Stimulated activated CD4-positive, alpha-beta T cell treated with anti-CD3 and anti-CD28 coated beads, Interleukin-2, amount 100 ng/mL, for 4 hours (primary cell): ENCODE measurements at regions not wholly inside any gene's neighbourhood (a gene's known extent, or its start where the extent isn't known, plus 50 kb on each side); places are given as distances from the start of the nearest gene placed in this dataset.
"Not testable (repeated sequence)": the region's sequence is repeated elsewhere in the genome, so short reads cannot be mapped to it uniquely, and the experiment has no call there.

Source experiments
- DNase-seq: peaks from one replicate; pipeline ENCODE4 v3.0.0-alpha.2; 2020; ENCODE audit warnings: low read depth

- no peak for DNase-seq
These were observed 849.7 kb downstream of the UQCRFS1 start for GRCh38 chr19:28363254-28363653.

- DNase-seq = no peak
These were observed 853.2 kb downstream of the UQCRFS1 start for GRCh38 chr19:28359431-28360414.

DNA sequence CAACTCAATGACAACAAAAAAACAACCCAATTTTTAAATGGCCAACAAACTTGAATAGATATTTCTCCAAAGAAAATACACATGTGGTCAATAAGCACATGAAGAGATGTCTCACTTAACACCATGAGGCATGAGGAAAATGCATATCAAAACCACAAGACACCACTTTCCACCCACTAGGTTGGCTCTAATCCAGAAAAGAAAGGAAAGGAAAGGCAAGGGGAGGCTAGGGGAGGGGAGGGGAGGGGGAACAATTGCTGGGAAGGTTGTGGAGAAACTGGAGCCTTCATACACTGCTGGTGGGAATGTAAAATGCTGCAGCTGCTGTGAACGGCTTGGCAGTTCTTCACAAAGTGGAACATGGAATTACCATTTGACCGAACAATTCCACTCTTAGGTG is 854.3 kb downstream of the UQCRFS1 start:
- DNase-seq = no peak

GRCh38 chr19:28351761-28352160 is 861.2 kb downstream of the UQCRFS1 start:
- no peak for DNase-seq

DNA sequence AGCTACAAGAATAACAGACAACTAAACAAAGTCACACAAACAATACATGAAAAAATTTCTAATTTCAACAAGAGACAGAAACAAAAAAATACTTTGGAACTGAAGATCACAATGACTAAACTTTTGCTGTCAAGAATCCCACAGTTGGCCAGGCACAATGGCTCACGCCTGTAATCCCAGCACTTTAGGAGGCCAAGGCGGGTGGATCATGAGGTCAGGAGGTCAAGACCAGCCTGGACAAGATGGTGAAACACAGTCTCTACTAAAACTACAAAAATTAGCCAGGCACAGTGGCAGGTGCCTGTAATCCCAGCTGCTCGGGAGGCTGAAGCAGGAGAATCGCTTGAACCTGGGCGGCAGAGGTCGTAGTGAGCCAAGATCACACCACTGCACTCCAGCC is 861.6 kb downstream of the UQCRFS1 start:
- DNase-seq = not testable (repeated sequence)

GRCh38 chr19:28350673-28351072 is 862.3 kb downstream of the UQCRFS1 start:
- DNase-seq = no peak

DNA sequence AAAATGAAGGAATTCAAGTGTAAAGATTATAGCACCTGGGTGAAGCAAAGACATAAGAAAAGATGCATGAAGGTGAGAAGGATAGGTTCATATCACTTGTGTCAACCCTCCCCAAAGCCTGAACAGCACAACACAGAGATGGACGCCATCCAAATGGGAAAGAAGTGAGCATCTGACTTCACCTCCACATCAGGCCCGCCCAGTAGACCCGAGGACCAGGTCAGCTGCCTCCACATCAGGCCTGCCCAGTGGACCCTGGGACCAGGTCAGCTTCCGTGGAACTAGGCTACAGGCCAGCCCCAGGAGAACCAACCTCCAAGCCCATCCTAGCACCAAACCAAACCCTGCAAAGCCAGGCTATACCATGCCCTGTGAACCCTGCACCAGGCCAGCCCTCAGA is 862.9 kb downstream of the UQCRFS1 start:
- DNase-seq = no peak

DNA sequence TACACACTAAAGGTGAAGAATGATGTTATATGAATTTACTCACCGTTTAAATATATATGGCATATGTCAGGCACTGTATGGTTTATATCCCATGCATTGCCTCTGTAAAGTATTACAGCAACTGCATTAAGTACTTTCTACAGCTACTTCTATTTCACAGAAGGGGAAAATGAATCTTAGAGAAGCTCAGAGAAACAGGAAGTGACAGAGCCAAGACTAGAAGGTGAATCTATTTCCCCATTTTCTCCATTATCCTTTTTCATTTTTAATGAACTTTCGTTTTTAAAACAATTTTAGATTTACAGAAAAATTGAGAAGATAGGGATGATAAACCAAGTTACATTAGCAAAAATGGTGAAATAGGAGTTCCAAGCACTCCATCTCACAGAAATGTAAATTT is 863.3 kb downstream of the UQCRFS1 start:
- DNase-seq = no peak

GRCh38 chr19:28345811-28346210 is 867.1 kb downstream of the UQCRFS1 start:
- DNase-seq = no peak

DNA sequence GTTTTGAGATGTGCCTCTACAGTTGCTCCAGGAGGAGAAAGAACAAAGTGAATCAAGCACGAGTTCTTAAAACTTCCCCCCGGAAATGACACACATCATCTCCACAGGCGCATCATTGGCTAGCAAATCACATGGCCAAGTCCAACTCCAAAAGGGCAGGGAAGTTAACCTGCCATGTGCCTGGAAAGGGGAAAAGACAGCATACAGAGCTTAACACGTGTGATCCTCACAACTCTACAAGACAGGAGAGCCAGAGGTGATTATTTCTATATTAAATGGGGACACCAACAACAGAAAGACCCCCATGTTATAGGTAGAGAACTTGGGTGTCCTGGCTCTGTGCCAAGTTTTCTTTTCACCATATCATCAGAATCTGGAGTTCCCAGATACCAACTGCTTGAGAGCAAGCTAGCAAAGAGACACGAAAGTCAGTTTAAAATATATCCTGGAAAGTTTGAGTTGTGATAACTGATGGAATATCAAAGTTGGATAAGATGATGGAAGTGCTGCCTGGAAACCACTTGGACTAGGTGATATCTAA is 871.1 kb downstream of the UQCRFS1 start:
- DNase-seq = no peak

- DNase-seq = no peak
These were observed 878.5 kb downstream of the UQCRFS1 start for GRCh38 chr19:28334419-28334818.

- no peak for DNase-seq
These were observed 879.0 kb downstream of the UQCRFS1 start for GRCh38 chr19:28333909-28334308.

- DNase-seq = no peak
These were observed 880.1 kb downstream of the UQCRFS1 start for GRCh38 chr19:28332886-28333285.

DNA sequence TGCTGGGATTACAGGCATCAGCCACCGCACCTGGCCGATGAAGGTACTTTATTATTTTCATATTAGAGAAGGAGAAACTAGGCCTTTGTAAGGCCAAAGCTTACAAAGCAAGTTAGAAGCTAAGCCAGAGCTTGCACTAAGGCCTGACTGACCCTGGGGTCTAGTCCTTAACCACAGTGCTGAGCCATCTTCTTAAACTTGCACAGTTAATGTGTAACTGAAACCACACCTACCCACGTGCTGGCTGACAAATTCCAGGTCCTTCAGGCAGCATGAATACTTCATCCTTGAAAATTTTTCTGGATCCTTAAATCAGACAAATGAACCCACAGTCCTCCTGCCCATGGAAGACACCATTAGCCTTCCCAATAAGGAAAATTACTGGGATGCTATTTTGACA is 880.6 kb downstream of the UQCRFS1 start:
- DNase-seq = no peak

DNA sequence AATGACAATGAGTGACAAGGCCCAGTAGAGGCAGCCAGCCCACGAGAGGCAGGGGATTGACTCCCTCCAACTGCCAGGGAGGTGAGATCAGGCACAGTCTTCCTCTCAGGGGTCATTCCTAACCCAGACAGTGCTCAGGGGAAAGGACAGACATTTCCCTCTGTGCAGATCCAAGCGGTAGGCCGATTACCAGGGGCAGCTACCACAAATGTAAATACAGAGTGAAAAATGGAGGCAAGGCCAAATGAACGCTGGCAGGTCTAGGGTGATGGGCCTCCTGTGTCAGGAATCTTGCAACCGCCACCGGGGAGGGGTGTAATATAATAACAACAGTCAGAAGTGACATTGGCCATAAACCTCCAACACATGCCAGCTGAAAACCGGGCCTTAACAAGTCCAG is 881.4 kb downstream of the UQCRFS1 start:
- no peak for DNase-seq

- no peak for DNase-seq
These were observed 882.1 kb downstream of the UQCRFS1 start for GRCh38 chr19:28330831-28331230.

GRCh38 chr19:28329429-28329828 is 883.5 kb downstream of the UQCRFS1 start:
- no peak for DNase-seq

- DNase-seq = no peak
These were observed 885.0 kb downstream of the UQCRFS1 start for GRCh38 chr19:28327905-28328304.

- DNase-seq = no peak
These were observed 886.2 kb downstream of the UQCRFS1 start for GRCh38 chr19:28326746-28327145.

DNA sequence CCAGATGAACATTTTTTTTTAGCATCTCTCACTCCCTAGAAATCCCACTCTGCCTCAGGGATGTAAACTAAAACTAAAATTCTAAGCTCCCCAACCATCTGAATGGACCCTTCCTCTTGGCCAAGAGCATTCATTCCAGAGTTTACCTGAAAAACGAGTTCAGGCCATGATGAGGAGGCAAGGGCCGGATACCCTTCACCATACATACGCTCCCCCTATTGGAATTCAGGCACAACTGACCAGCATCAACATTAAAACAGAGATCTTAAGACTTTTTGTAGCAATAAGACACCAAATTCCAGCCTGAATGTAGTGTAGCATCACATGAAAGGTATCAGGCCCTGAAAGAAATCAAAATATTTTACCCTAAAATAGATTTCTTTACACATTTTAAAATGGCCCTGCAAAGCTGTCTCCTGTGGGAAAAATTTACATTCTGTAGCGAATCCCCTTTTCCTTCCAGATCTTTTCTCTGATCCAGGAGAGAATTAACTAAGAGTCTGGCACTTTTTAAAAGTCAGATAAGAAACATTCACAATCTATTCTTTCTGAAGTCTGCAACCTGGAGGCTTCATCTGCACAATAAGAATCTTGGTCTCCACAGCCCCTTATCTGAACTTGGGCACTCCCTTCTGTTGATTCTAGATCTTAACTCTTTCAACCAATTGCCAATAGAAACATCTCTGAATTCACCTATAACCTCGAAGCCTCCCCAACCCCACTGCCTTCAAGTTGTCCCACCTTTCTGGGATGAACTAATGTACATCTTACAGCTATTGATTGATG is 888.5 kb downstream of the UQCRFS1 start:
- no peak for DNase-seq

DNA sequence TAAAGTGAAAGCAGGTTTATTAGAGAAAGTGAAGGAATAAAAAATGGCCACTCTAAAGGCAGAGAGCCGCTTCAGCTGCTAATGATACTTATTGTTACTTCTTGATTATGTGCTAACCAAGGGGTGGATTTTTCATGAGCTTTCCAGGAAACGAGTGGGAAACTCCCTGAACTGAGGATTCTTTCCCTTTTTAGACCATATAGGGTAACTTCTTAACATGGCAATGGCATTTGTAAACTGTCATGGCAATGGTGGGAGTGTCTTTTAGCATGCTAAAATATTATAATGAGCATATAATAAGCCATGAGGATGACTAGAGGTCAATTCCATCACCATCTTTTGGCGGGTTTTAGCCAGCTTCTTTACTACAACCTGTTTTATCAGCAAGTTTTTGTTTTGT is 890.0 kb downstream of the UQCRFS1 start:
- DNase-seq = no peak

GRCh38 chr19:28322491-28322890 is 890.5 kb downstream of the UQCRFS1 start:
- DNase-seq = no peak

GRCh38 chr19:28319918-28320317 is 893.0 kb downstream of the UQCRFS1 start:
- no peak for DNase-seq
